HCT116 (cell line): ENCODE measurements at regions not wholly inside any gene's neighbourhood (a gene's known extent, or its start where the extent isn't known, plus 50 kb on each side); places are given as distances from the start of the nearest gene placed in this dataset.

Experiments
- EGR1 ChIP-seq: IDR thresholded peaks from 2 replicates; pipeline ENCODE4 v1.6.1; 2012; ENCODE audit warnings: low read depth
- EZH2 ChIP-seq: fragments of 200-600 bp; sonication (generic); IDR thresholded peaks from 2 replicates; pipeline ENCODE4 v1.6.1; 2017; ENCODE audit warnings: antibody characterized with exemption, mixed run types
- FOSL1 ChIP-seq: IDR thresholded peaks from 2 replicates; pipeline ENCODE4 v1.6.1; 2012; ENCODE audit warnings: low read depth
- JUND ChIP-seq: IDR thresholded peaks from 2 replicates; pipeline ENCODE4 v1.6.1; 2012
- POLR2A ChIP-seq: IDR thresholded peaks from 2 replicates; pipeline ENCODE4 v1.7.0; 2011; ENCODE audit warnings: borderline replicate concordance; ENCODE audit not compliant: insufficient read depth, insufficient read length; ENCODE audit errors: extremely low read depth
- POLR2AphosphoS5 ChIP-seq: IDR thresholded peaks from 2 replicates; pipeline ENCODE4 v1.6.1; 2011; ENCODE audit warnings: mild to moderate bottlenecking, low read depth, low read length, moderate library complexity
- SP1 ChIP-seq: IDR thresholded peaks from 2 replicates; pipeline ENCODE4 v1.6.1; 2012; ENCODE audit warnings: low read depth
- SRF ChIP-seq: IDR thresholded peaks from 2 replicates; pipeline ENCODE4 v1.6.1; 2012; ENCODE audit warnings: low read depth
- YY1 ChIP-seq: IDR thresholded peaks from 2 replicates; pipeline ENCODE4 v1.6.1; 2011; ENCODE audit warnings: low read length, low read depth, moderate library complexity, mild to moderate bottlenecking; ENCODE audit not compliant: insufficient replicate concordance; ENCODE audit errors: extremely low read depth
- ZNF274 ChIP-seq: fragments of 200-500 bp; sonication (Bioruptor generic); IDR thresholded peaks from 2 replicates; pipeline ENCODE4 v1.6.1; 2014; ENCODE audit warnings: mild to moderate bottlenecking, low read depth, low read length, inconsistent platforms
- TF ChIP-seq, protein P1 (sequence below): IDR thresholded peaks from 2 replicates; pipeline ENCODE4 v1.6.1; 2012
- TF ChIP-seq, protein P2 (sequence below), 3 experiments: fragments of 200-600 bp in 1 of 3; sonication (generic) in 1 of 3; IDR thresholded peaks in 2 of 3; conservative IDR thresholded peaks in 1 of 3; 2 replicates each; pipeline ENCODE4 v1.5.1; 2012 to 2017; ENCODE audit warnings: low read depth in 2 of 3, low read length in 2 of 3, antibody characterized with exemption in 1 of 3, borderline replicate concordance in 1 of 3, control low read depth in 1 of 3, mild to moderate bottlenecking in 1 of 3, mixed read lengths in 1 of 3, mixed run types in 1 of 3, moderate library complexity in 1 of 3; ENCODE audit not compliant: insufficient read depth in 1 of 3
- TF ChIP-seq, protein P3 (sequence below): IDR thresholded peaks from 2 replicates; pipeline ENCODE4 v1.6.1; 2012
- TF ChIP-seq, protein P4 (sequence below): IDR thresholded peaks from 2 replicates; pipeline ENCODE4 v1.6.1; 2011; ENCODE audit warnings: mild to moderate bottlenecking, low read length, moderate library complexity; ENCODE audit not compliant: insufficient replicate concordance; ENCODE audit errors: extremely low read depth

DNA sequence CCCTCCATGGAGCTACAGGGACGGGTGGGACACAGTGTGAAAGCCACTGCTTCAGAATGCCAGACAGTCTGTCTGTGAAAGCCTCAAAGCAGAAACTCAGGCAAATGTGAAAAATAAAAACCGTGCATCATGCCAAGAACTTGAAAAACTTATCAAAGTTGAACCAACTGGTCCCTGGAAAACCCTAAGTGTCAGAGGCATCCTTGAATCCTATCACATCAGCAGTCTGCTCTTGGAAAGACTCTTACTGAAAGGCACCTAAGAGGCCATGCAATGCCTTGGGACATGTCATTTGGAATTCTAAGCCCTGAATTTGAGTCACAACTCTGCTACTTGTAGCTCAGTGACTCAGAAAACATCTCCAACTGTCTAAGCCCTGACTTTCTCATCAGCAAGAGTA, 62.4 kb upstream of the GRIN2B start:
- TF ChIP-seq YY1 (no peak), EGR1 (no peak), EZH2 (no peak), POLR2A (no peak), POLR2AphosphoS5 (no peak), FOSL1 (no peak), ZNF274 (no peak), JUND (no peak), SRF (no peak), SP1 (no peak)
- TF ChIP-seq, protein P1, sequence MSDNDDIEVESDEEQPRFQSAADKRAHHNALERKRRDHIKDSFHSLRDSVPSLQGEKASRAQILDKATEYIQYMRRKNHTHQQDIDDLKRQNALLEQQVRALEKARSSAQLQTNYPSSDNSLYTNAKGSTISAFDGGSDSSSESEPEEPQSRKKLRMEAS: no peak
- TF ChIP-seq, protein P2, sequence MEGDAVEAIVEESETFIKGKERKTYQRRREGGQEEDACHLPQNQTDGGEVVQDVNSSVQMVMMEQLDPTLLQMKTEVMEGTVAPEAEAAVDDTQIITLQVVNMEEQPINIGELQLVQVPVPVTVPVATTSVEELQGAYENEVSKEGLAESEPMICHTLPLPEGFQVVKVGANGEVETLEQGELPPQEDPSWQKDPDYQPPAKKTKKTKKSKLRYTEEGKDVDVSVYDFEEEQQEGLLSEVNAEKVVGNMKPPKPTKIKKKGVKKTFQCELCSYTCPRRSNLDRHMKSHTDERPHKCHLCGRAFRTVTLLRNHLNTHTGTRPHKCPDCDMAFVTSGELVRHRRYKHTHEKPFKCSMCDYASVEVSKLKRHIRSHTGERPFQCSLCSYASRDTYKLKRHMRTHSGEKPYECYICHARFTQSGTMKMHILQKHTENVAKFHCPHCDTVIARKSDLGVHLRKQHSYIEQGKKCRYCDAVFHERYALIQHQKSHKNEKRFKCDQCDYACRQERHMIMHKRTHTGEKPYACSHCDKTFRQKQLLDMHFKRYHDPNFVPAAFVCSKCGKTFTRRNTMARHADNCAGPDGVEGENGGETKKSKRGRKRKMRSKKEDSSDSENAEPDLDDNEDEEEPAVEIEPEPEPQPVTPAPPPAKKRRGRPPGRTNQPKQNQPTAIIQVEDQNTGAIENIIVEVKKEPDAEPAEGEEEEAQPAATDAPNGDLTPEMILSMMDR (IDR thresholded peaks at IDR 0.05 in 2 of 3, conservative IDR thresholded peaks at IDR 0.05 in 1 of 3; ENCODE audit: borderline replicate concordance in 1 of 3, insufficient read depth in 1 of 3, low read depth in 2 of 3, low read length in 2 of 3): no peak
- TF ChIP-seq, protein P3, sequence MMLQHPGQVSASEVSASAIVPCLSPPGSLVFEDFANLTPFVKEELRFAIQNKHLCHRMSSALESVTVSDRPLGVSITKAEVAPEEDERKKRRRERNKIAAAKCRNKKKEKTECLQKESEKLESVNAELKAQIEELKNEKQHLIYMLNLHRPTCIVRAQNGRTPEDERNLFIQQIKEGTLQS: no peak
- TF ChIP-seq, protein P4, sequence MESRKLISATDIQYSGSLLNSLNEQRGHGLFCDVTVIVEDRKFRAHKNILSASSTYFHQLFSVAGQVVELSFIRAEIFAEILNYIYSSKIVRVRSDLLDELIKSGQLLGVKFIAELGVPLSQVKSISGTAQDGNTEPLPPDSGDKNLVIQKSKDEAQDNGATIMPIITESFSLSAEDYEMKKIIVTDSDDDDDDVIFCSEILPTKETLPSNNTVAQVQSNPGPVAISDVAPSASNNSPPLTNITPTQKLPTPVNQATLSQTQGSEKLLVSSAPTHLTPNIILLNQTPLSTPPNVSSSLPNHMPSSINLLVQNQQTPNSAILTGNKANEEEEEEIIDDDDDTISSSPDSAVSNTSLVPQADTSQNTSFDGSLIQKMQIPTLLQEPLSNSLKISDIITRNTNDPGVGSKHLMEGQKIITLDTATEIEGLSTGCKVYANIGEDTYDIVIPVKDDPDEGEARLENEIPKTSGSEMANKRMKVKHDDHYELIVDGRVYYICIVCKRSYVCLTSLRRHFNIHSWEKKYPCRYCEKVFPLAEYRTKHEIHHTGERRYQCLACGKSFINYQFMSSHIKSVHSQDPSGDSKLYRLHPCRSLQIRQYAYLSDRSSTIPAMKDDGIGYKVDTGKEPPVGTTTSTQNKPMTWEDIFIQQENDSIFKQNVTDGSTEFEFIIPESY: no peak
